ENCODE measurements at regions not wholly inside any gene's neighbourhood (a gene's known extent, or its start where the extent isn't known, plus 50 kb on each side); places are given as distances from the start of the nearest gene placed in this dataset.

GRCh38 chr2:205857520-205858237 lies 175.4 kb downstream of the NRP2 start:
- Histone ChIP-seq H3K9me3 (ENCODE audit: control insufficient read depth, insufficient read depth, low read length) (no peaks in the 10 kb centered on the region), H3K4me3 (ENCODE audit: low read length) (no peak overlapping the region), H3K4me1 (ENCODE audit: control insufficient read depth, insufficient read depth, low read length) (no peaks in the 10 kb centered on the region), H3K36me3 (ENCODE audit: control insufficient read depth, insufficient read depth, low read length) (no peaks in the 10 kb centered on the region), H3K27me3 (ENCODE audit: control insufficient read depth, insufficient read depth, low read length) (no peaks in the 10 kb centered on the region), H3K27ac (ENCODE audit: low read length) (no peak overlapping the region)
- intact Hi-C loops (cut with micrococcal nuclease): no loop called here
- Mint-ChIP-seq H3K9me3 (no peaks in the 10 kb centered on the region), H3K27ac (no peak overlapping the region), H3K4me1 (no peaks in the 10 kb centered on the region), H3K4me3 (no peak overlapping the region), H3K27me3 (ENCODE audit: low read depth in 2 of 2) (peaks cover 6 to 33% of the 10 kb centered on the region in 2 donors), H3K36me3 (no peaks in the 10 kb centered on the region)
- no peak for TF ChIP-seq CTCF (IDR thresholded peaks at IDR 0.05)
- WGBS (ENCODE audit: insufficient coverage): 84% methylated on average over 13 of the region's 13 CpGs
- ATAC-seq (no peak), DNase-seq (no peak)

- H3K4me3 Mint-ChIP-seq: no peak overlapping the region
- no peak for DNase-seq
- Histone ChIP-seq H3K27ac (ENCODE audit: low read length) (no peak overlapping the region), H3K36me3 (ENCODE audit: control insufficient read depth, insufficient read depth, low read length) (no peaks in the 10 kb centered on the region), H3K27me3 (ENCODE audit: control insufficient read depth, insufficient read depth, low read length) (no peaks in the 10 kb centered on the region), H3K4me1 (ENCODE audit: control insufficient read depth, insufficient read depth, low read length) (no peaks in the 10 kb centered on the region), H3K9me3 (ENCODE audit: control insufficient read depth, insufficient read depth, low read length) (no peaks in the 10 kb centered on the region), H3K4me3 (ENCODE audit: low read length) (no peak overlapping the region)
- H3K36me3 Mint-ChIP-seq: no peaks in the 10 kb centered on the region
- no peaks in the 10 kb centered on the region for H3K4me1 Mint-ChIP-seq
- intact Hi-C loops (cut with micrococcal nuclease): no loop called here
- H3K9me3 Mint-ChIP-seq: no peaks in the 10 kb centered on the region
- no peak overlapping the region for H3K27ac Mint-ChIP-seq
- TF ChIP-seq CTCF (IDR thresholded peaks at IDR 0.05): no peak
- ATAC-seq: no peak
- H3K27me3 Mint-ChIP-seq (ENCODE audit: low read depth in 2 of 2): peaks cover 8 to 34% of the 10 kb centered on the region in 2 donors
- 78% methylated on average over 3 of the region's 3 CpGs for WGBS (ENCODE audit: insufficient coverage)
These were observed 170.2 kb downstream of the NRP2 start for GRCh38 chr2:205852457-205852856.

- Histone ChIP-seq H3K9me3 (ENCODE audit: control insufficient read depth, insufficient read depth, low read length) (no peaks in the 10 kb centered on the region), H3K36me3 (ENCODE audit: control insufficient read depth, insufficient read depth, low read length) (no peaks in the 10 kb centered on the region), H3K4me3 (ENCODE audit: low read length) (no peak overlapping the region), H3K27ac (ENCODE audit: low read length) (no peak overlapping the region), H3K4me1 (ENCODE audit: control insufficient read depth, insufficient read depth, low read length) (no peaks in the 10 kb centered on the region), H3K27me3 (ENCODE audit: control insufficient read depth, insufficient read depth, low read length) (no peaks in the 10 kb centered on the region)
- Mint-ChIP-seq H3K4me3 (no peak overlapping the region), H3K9me3 (no peaks in the 10 kb centered on the region), H3K27ac (no peak overlapping the region), H3K36me3 (no peaks in the 10 kb centered on the region), H3K4me1 (no peaks in the 10 kb centered on the region), H3K27me3 (ENCODE audit: low read depth in 2 of 2) (peaks cover 8 to 32% of the 10 kb centered on the region in 2 donors)
- TF ChIP-seq CTCF (IDR thresholded peaks at IDR 0.05): no peak
- intact Hi-C loops (cut with micrococcal nuclease): no loop called here
- DNase-seq (no peak), ATAC-seq (no peak)
- 97% methylated on average over 5 of the region's 5 CpGs for WGBS (ENCODE audit: insufficient coverage)
These were observed 168.3 kb downstream of the NRP2 start for GRCh38 chr2:205850611-205851010.

GRCh38 chr2:205850132-205850531 lies 167.8 kb downstream of the NRP2 start:
- intact Hi-C loops (cut with micrococcal nuclease): no loop called here
- H3K36me3 ChIP-seq (ENCODE audit: control insufficient read depth, insufficient read depth, low read length): no peaks in the 10 kb centered on the region
- no peaks in the 10 kb centered on the region for H3K27me3 ChIP-seq (ENCODE audit: control insufficient read depth, insufficient read depth, low read length)
- no peaks in the 10 kb centered on the region for H3K4me1 ChIP-seq (ENCODE audit: control insufficient read depth, insufficient read depth, low read length)
- no peaks in the 10 kb centered on the region for H3K9me3 Mint-ChIP-seq
- no peak overlapping the region for H3K4me3 ChIP-seq (ENCODE audit: low read length)
- H3K36me3 Mint-ChIP-seq: no peaks in the 10 kb centered on the region
- no peak overlapping the region for H3K27ac ChIP-seq (ENCODE audit: low read length)
- H3K27ac Mint-ChIP-seq: no peak overlapping the region
- no peak overlapping the region for H3K4me3 Mint-ChIP-seq
- no peak for ATAC-seq
- no peak for TF ChIP-seq CTCF (IDR thresholded peaks at IDR 0.05)
- 88% methylated on average over 4 of the region's 5 CpGs for WGBS (ENCODE audit: insufficient coverage)
- H3K4me1 Mint-ChIP-seq: no peaks in the 10 kb centered on the region
- H3K27me3 Mint-ChIP-seq (ENCODE audit: low read depth in 2 of 2): peaks cover 5 to 27% of the 10 kb centered on the region in 2 donors
- H3K9me3 ChIP-seq (ENCODE audit: control insufficient read depth, insufficient read depth, low read length): no peaks in the 10 kb centered on the region
- DNase-seq: no peak
